ENCODE measurements at regions not wholly inside any gene's neighbourhood (a gene's known extent, or its start where the extent isn't known, plus 50 kb on each side); places are given as distances from the start of the nearest gene placed in this dataset.
"Not testable (repeated sequence)": the region's sequence is repeated elsewhere in the genome, so short reads cannot be mapped to it uniquely, and the experiment has no call there.

GRCh38 chr3:104245981-104246380 lies 1120.7 kb upstream of the ALCAM start:
- no peak overlapping the region for H3K27ac ChIP-seq (ENCODE audit: low read depth in 2 of 2, low read length in 2 of 2)
- no peaks in the 10 kb centered on the region for H3K36me3 ChIP-seq (ENCODE audit: control insufficient read depth in 2 of 3, insufficient read depth in 3 of 3, low read length in 3 of 3)
- H3K4me1 ChIP-seq (ENCODE audit: control insufficient read depth in 2 of 3, insufficient read depth in 2 of 3, low read depth in 1 of 3, low read length in 3 of 3): no peaks in the 10 kb centered on the region
- peaks cover 0 to 2% (median 0%) of the 10 kb centered on the region in 3 donors for H3K9me3 ChIP-seq (ENCODE audit: control insufficient read depth in 2 of 3, insufficient read depth in 1 of 3, low read length in 3 of 3)
- TF ChIP-seq CTCF (IDR thresholded peaks at IDR 0.05; ENCODE audit: borderline replicate concordance, extremely low read depth, insufficient read depth): no peak
- H3K27me3 ChIP-seq (ENCODE audit: control insufficient read depth, insufficient read depth, low read length): no peaks in the 10 kb centered on the region
- FAIRE-seq: no peak
- peak in 2 of 5 donors; percentile 29 to 46 for DNase-seq
- no peak overlapping the region for H3K4me3 ChIP-seq (ENCODE audit: low read length in 3 of 3)
- H3K9ac ChIP-seq (ENCODE audit: low read length in 3 of 3): no peak overlapping the region
- intact Hi-C loops (cut with DNase I): no loop called here

GRCh38 chr3:104257486-104257885 lies 1109.2 kb upstream of the ALCAM start:
- Histone ChIP-seq H3K4me3 (ENCODE audit: low read length in 3 of 3) (no peak overlapping the region), H3K27me3 (ENCODE audit: control insufficient read depth, insufficient read depth, low read length) (no peaks in the 10 kb centered on the region), H3K4me1 (ENCODE audit: control insufficient read depth in 2 of 3, insufficient read depth in 2 of 3, low read depth in 1 of 3, low read length in 3 of 3) (no peaks in the 10 kb centered on the region), H3K9me3 (ENCODE audit: control insufficient read depth in 2 of 3, insufficient read depth in 1 of 3, low read length in 3 of 3) (no peaks in the 10 kb centered on the region), H3K9ac (ENCODE audit: low read length in 3 of 3) (no peak overlapping the region), H3K27ac (ENCODE audit: low read depth in 2 of 2, low read length in 2 of 2) (no peak overlapping the region), H3K36me3 (ENCODE audit: control insufficient read depth in 2 of 3, insufficient read depth in 3 of 3, low read length in 3 of 3) (no peaks in the 10 kb centered on the region)
- intact Hi-C loops (cut with DNase I): no loop called here
- TF ChIP-seq CTCF (IDR thresholded peaks at IDR 0.05; ENCODE audit: borderline replicate concordance, extremely low read depth, insufficient read depth): no peak
- FAIRE-seq (no peak), DNase-seq (no peak)

- H3K9ac ChIP-seq (ENCODE audit: low read length in 3 of 3): no peak overlapping the region
- no peaks in the 10 kb centered on the region for H3K27me3 ChIP-seq (ENCODE audit: control insufficient read depth, insufficient read depth, low read length)
- H3K36me3 ChIP-seq (ENCODE audit: control insufficient read depth in 2 of 3, insufficient read depth in 3 of 3, low read length in 3 of 3): no peaks in the 10 kb centered on the region
- FAIRE-seq (no peak), DNase-seq (no peak)
- no peaks in the 10 kb centered on the region for H3K9me3 ChIP-seq (ENCODE audit: control insufficient read depth in 2 of 3, insufficient read depth in 1 of 3, low read length in 3 of 3)
- H3K4me1 ChIP-seq (ENCODE audit: control insufficient read depth in 2 of 3, insufficient read depth in 2 of 3, low read depth in 1 of 3, low read length in 3 of 3): no peaks in the 10 kb centered on the region
- no peak for TF ChIP-seq CTCF (IDR thresholded peaks at IDR 0.05; ENCODE audit: borderline replicate concordance, extremely low read depth, insufficient read depth)
- H3K4me3 ChIP-seq (ENCODE audit: low read length in 3 of 3): no peak overlapping the region
- no peak overlapping the region for H3K27ac ChIP-seq (ENCODE audit: low read depth in 2 of 2, low read length in 2 of 2)
- intact Hi-C loops (cut with DNase I): no loop called here
Measured at GRCh38 chr3:104263477-104263876, 1103.2 kb upstream of the ALCAM start.

- DNase-seq; H3K4me3 ChIP-seq (ENCODE audit: low read length in 3 of 3); H3K9ac ChIP-seq (ENCODE audit: low read length in 3 of 3); H3K27ac ChIP-seq (ENCODE audit: low read depth in 2 of 2, low read length in 2 of 2); H3K27me3 ChIP-seq (ENCODE audit: control insufficient read depth, insufficient read depth, low read length); H3K9me3 ChIP-seq (ENCODE audit: control insufficient read depth in 2 of 3, insufficient read depth in 1 of 3, low read length in 3 of 3); intact Hi-C loops (cut with DNase I); H3K4me1 ChIP-seq (ENCODE audit: control insufficient read depth in 2 of 3, insufficient read depth in 2 of 3, low read depth in 1 of 3, low read length in 3 of 3); FAIRE-seq; H3K36me3 ChIP-seq (ENCODE audit: control insufficient read depth in 2 of 3, insufficient read depth in 3 of 3, low read length in 3 of 3): not testable (repeated sequence)
Measured at GRCh38 chr3:104266219-104266618, 1100.5 kb upstream of the ALCAM start.
